NCI-H2227 treated with DMSO at 0.1 percent for 48 hours (cell line): ENCODE measurements at regions not wholly inside any gene's neighbourhood (a gene's known extent, or its start where the extent isn't known, plus 50 kb on each side); places are given as distances from the start of the nearest gene placed in this dataset.

Experiments used
- DNase-seq: peaks from one replicate; lab custom pipeline; 2025; lab: John Stamatoyannopoulos, UW

- no peak for DNase-seq
Observed at GRCh38 chr6:62338477-62338876, 52.5 kb upstream of the KHDRBS2 start.
